ENCODE measurements at regions not wholly inside any gene's neighbourhood (a gene's known extent, or its start where the extent isn't known, plus 50 kb on each side); places are given as distances from the start of the nearest gene placed in this dataset.
A peak's percentile ranks its signal among the peaks of the same experiment; 100 is the strongest.

DNA sequence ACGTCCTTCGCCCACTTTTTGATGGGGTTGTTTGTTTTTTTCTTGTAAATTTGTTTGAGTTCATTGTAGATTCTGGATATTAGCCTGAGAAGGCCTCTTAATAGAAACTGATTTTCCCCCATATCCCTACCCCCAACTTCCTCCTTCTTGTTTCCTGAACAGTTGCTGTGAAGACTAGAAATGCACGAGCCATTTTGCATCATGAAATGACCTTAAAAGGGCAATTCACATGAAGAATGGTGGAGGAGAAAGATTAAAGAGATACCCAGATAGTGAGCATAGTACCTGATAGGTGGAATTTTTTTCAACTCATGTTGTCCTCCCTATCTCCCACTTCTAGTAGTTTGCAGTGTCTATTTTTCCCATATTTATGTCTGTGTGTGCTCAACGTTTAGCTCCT is 55.2 kb upstream of the KCNH8 start:
- no peak for DNase-seq

DNA sequence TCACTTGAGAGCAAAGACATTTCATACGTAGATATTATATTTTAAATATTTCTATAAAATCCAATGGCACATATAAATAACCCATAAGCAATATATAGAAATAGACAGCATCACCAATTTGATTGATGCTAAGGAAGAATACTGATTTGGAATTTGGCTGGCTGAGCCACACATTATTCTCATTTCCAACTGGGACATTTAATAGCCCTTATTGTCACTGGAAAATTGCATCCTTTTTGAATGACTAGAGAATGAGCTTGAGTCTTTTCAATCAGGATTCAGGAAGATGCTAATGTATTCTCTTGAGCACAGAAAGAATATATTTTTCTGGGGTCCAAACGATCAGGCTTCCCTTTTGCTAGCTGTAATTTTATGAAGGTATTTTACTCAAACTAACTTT is 70.9 kb upstream of the KCNH8 start:
- no peak for DNase-seq

DNA sequence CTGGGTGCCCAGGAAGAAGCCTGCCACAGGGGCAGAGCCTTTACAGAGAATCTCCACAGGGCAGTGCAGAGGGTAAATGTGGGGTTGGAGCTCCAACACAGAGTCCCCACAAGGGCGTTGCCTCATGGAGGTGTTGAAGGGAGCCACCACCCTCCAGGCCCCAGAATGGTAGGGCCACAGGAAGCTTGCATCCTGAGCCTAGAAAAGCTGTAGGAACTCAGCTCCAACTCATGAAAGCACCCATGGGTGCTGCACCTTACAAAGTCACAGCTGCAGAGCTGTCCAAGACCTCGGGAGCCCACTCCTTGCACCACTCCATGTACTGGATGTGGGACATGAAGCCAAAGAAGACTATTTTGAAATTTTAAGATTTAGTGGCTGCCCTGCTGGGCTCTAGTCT is 73.3 kb upstream of the KCNH8 start:
- DNase-seq, result no peak

DNA sequence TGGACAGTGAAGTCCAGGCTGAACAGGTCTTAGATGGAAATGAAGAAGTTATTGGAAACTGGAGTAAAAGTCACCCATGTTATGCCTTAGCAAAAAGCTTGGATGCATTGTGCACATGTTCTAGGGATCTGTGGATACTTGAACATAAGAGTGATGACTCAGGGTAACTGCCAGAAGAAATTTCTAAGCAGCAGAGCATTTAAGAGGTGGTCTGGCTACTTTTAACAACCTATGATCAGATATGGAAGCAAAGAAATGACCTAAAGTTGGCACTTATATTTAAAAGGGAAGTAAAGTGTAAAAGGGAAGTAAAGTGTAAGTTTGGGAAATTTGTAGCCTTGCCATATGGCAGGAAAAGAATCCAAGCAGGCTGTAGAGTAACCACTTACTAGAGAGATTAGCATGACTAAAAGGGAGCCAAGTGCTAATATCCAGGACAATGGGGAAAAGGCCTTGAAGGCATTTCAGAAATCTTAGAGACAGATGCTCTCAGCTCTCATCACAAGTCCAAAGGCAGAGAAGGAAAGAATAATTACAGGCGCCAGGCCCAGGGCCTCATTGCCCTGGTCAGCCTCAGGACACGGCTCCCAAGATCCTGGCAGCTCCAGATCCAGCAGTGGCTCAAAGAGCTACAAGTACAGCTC is 73.9 kb upstream of the KCNH8 start:
- no peak for DNase-seq

DNA sequence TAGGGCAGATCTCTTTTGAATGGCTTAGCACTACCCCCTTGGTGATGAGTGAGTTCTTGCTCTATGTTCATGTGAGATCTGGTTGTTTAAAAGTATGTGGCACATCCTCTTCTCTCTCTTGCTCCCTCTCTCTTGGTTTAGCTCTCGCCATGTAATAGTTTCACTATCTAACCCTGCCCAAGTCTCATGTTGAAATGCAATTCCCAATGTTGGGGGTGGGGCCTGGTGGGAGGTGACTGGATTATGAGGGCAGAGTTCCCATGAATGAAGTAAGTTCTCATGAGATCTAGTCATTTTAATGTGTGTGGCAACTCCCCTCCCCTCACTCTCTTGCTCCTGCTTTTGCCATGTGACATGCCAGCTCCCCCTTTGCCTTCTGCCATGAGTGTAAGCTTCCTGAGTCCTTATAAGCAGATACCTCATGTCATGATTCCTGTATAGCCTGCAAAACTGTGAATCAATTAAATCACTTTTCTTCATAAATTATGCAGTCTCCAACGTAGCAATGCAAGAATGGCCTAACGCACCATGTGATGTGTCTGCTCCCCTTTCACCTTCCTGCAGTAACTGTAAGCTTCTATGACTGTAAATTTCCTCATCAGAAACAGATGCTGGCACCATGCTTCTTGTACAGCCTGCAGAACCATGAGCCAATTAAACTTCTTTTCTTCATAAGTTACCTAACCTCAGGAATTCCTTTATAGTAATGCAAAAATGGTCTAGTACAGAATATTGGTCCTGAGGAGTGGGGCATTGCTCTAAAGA is 74.8 kb upstream of the KCNH8 start:
- no peak for DNase-seq

DNA sequence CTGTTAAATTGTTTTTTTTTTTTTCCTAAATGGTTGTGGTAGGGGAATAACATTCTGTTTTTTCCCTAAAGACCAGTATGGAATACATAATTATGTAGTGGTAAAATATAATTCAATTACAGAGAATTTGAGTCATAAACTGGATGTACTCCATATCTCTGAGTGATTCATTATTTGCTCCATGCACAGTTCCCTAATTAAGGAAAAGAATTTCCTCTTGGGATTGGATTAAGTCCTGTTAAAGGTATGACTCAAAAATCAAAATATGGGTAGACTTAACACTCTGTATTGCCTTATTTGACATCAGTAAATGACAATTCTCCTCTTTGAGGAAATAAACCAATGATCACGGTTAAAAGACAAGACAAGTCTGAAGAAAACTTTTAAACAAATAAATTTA is 78.0 kb upstream of the KCNH8 start:
- no peak for DNase-seq

DNA sequence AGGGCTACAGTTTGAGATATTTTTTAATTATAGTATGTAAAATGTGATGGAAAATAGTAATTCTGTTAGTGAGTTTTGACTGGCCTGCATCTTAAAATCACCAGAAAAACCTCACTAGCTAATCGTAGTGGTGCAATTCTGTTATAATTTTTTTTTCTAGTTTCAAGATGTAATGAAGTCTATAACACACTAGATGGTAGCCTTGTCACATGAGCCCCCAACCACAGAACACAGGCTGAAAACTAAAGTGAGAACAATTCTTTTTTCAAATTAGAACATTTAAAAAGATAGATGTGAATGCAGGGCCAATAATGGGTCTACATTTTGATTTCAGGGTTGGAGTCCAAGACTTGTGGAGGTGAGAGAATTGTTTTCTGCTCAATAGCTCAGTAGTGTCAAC is 83.3 kb upstream of the KCNH8 start:
- DNase-seq, result peak; percentile 9

DNA sequence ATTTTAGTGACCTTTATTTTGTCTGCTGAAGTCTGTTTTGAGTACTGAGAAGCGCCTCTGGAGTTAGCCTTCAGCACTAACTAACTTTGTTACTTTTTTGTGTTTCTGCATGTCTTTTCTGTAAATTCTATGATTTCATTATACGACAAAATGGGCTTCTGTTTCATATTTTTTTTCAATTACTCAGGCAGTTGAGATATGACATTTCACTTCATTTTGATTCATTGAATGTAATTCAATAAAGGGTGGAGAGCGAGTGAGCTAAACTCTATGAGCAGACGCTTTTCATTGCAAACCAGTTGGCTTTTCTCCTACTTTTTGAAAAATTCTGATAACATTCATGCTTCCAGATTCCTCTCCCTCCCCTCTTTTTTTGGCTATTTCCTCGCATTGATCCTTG is 84.4 kb upstream of the KCNH8 start:
- no peak for DNase-seq

DNA sequence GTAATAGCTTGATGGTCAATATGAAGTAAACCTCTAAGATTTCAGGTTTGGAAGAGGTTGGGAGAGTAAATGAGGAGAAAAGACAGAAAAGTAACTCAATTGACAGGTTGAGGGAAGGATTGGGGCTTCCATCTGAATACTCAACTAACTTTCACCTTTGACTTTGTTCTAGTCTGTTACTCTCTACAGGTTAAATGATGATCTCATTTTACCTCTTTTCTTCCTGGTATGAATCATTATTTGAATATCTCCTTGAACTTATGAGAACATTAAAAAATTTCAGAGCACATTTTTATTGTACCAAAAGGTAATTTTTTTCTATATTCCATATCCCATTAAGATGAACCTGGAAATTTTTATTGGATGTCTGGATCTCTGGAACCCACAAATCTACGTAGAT is 87.9 kb upstream of the KCNH8 start:
- DNase-seq, result no peak

DNA sequence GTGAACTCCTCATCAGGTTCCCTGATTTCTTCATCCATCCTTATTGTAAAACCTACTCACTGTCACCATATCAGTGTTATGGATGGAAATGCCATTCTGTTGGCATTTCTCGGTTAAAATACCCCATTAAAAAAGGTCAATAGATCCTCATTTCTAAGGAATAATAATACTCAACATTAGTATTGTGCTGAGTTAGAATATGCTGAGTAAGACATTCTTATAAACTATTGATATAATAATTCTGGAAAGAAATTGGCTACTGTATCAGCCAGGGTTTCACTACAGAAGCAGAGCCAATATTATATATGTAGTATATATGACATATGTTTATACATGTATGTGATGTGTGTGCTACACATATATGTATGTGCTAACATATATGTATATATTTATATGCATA is 95.4 kb upstream of the KCNH8 start:
- no peak for DNase-seq

DNA sequence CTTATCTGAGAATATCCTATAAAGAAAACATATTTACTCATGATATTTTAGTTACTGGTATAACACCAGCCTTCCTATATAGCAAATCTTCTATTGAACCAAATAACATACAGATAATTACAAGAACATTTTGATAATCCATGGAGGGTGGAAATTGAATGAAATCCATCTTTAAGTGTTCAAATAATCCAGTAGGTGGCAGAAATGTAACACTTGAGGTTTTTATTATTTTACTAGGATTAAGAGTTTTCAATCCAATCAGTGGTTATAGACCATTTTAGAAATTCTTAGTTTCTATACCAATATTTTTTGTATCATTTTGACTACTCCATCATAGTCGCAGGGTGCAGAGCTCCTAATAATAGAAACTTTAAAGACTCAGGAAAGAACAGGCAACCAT is 101.9 kb upstream of the KCNH8 start:
- DNase-seq, result no peak

DNA sequence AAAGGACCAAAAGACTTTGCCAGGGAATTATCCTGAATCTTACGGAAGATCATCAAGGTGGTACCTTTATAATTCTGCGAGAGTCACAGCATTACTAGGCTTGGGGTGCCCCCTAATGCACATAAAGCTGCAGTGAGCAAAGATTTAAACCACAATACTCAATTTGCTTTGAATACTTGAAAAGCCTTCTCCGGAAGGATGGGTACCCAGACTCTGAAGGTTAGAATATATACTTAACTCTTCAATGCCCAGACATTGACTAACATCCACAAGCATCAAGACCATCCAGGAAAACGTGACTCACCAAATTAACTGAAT is 117.8 kb upstream of the KCNH8 start:
- no peak for DNase-seq

DNA sequence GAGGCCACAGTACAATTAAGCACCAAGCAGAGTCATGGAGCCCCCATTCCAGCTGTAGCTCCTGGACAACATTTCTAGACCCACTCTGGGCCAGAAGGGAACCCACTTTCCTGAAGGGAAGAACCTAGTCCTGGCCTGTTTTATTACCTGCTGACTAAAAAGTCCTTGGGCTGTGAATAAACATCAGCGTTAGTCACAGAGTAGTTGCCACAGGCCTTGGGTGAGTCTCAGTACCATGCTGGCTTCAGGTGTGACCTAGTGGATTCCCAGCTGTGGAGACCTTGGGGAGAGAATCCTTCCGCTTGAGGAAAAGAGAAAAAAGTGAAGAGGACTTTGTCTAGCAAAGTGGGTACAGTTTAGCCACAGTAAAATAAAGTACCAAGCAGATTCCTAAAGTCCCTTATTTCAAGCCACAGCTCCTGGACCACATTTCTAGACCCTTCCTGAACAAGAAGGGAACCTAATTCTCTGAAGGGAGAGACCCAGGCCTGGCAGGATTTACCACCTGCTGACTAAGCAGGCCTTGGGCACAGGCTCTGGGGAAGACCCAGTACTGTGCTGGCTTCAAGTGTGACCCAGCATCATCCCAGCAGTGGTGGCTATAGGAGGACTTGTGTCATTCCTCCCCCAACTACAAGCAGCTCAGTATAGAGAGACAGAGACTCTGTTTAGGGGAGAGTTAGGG is 118.3 kb upstream of the KCNH8 start:
- no peak for DNase-seq

DNA sequence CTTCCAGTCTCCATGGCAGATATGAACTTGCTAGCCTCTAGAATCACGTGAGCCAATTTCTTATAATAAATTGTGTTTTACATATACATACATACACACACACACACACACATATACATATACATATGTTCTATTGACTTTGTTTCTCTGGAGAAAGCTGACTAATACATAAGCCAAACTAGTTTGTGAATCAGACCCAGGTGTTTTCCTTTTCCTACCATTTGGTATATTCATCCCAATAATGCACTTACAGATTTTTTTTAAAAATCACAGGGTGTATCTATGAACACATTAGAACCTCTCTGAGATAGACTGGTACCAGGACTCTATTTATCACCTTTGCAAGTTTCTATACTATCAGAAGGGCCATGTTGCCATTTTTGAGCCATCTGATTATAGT is 122.9 kb upstream of the KCNH8 start:
- DNase-seq, result no peak

DNA sequence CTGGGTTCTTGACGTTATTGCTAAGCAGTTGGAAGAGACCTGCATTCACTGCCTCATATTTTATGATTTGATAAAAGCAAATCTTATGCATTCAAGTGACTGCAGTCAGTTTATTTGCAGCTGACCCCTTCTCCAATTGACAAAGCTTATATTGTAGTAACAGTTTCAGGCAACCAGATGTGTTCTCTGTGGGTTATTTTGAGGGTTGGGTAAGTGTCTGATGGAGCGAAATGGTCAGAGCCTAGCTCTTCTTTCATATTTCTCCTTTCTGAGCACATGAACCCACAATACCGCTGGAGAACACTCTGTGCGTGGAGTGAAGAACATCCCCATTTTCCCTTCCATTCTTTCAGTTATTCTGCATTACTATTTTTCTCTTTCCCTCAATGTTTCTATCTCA is 125.8 kb upstream of the KCNH8 start:
- DNase-seq, result no peak

DNA sequence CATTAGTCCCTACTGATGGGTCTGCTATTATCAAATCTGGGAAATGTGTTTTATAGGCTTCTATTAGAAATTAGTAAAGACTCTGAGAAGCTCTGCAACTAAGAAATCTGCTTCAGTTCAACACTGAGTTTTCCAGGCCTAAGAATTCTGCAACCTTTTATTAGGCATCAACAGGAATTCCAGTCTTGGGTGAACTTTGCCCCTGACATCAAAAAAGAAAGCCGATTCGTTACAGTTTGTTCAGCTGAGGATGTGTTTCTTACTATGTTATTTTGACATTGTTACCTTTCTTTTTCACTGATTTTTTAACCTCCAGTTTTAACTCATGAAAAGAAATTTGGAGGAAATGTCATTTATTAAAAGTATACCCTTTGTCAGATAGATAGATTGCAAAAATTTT is 131.5 kb upstream of the KCNH8 start:
- DNase-seq, result no peak

DNA sequence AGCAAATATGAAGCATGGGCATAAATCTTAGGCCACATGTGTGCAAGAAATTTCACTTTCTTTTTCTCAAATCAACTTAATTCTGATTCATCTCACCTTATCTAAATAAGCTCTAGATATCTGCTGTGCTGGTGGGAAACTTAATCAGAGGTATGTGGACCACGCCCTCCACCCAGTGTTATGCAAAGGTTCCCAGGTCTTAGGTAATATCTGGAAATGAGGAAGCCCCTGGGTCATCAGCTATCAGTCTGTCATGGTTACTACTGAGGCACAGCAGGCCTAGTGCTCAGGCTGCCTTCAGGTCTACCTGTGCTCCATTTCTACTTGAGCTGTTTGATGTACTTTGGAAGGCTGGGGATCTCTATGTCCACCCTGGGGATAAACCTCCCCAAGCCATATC is 134.4 kb upstream of the KCNH8 start:
- DNase-seq, result no peak

DNA sequence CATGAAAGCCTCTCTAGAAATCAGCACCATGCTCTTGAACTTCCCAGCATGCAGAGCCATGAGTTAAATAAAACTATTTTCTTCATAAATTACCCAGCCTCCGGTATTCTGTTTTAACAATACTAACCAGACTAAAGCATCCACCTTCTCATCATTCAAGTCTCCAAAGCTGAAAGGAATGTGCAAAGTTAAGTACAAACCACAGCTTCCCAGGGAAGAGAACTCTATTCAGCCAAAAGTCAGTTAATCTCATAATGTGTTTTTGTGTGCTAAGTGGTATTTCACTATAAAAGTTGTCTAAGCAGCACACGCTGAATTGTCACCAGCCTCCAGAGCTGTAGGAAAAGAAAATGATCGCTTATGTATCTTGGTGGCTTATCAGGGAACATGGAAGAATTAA is 135.5 kb upstream of the KCNH8 start:
- DNase-seq, result no peak

DNA sequence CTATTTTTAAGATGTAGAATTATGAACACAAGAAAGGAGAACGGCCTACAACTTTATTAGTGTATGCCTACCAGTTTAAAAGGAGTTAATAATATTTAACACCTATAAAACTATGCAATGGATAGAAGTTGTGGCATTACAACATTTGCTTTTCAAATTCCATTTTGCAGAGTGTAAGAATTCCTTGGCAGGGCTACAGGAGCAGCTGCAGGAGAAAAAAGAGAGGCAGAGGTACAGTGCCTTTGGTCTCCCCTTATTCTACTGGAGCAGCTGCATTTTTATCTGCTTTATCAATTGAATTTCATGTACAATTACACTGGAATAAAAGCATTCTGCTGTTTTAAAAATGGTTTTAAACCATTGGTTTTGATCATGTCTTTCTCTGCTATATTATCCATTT is 145.7 kb upstream of the KCNH8 start:
- DNase-seq, result no peak

DNA sequence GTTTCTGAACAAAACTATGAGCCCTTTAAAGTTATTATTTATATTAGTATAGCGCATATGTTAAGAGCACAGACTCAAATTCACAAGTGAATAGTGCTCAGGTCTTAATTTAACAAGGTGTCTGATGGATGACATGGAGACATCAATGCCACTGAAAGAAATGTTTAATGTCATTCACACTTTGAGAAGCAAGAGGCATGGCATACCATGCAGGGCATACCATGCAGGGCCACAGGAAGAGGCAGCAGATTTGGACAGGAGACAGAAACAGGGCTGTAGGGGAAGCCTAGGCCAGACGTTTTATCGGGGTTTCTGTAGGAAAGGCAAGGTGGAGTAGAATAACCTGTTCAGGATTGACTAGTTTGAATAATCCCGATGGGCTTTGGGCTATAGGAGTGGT is 150.2 kb upstream of the KCNH8 start:
- no peak for DNase-seq

DNA sequence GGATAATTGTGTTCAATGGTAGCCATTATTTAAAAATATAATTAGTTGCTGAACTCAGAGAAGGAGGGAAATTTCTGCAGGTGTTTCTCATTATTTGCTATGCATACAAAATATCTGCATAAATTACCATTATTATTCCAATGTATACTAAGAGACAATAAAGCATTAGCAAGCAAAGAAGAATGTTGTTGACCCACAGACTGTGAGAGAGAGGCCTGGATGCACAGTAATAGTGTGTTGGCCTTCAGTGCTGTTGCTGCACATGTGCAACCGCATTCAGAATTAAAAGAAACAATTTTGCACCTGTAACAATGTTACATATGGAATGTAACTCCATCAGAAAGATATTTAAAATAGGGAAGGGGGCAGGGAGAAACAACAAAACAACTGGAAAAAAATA is 155.6 kb upstream of the KCNH8 start:
- no peak for DNase-seq

DNA sequence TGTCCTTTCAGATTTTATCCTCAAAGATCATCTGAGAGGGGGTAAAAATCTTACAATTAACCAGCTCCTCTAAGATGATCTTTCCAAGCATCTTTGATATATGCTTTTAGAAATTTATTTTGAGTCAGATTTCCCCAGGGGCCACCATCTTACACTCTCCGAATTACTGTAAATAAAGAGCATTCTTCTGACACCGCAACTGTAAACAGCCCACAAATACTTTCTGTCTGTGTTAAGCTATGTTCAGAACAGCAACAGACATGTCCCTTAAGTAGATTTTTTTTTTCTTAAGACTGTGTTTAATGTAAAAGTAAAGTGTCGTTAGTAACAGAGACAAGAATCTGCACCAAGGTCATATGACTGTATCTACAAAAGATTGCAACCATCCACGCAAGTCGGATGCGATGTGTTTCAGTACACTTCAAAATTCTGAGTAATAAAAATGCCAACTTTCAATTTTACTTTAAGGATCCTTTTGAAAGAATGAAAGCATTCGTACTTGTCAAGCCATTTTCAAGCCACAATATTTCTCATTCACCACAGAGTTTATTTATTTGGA is 159.0 kb upstream of the KCNH8 start:
- no peak for DNase-seq

DNA sequence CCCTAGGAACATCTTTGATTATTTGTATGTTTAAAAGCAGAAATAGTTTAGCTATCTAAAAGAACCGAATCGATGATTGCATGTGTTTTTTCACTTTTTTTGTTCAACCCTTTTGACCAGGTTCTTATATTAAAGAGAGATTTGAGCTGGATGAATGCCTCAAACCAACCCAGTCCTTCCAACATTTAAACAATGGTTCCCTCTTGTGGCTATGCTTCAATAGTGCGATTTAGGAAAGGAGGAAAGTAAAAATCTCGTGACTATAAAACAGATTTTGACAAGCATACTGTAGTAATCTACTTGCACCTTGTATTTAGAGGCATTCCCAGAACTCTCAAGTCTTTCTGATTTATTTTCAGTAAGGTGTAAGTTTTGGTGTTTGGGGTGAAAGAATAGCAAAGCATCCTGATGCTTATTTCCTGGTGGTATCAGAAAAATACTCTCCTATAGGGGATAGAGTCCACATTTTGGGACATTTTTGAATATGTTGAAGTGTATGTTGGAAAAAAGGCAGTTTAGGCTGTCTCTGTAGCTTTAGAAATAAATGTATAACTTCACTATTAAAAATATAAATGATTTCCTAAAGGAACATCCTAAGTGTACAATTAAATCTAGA is 159.6 kb upstream of the KCNH8 start:
- DNase-seq, result peak; percentile 31

Data from retina (tissue), 1 donor.